Neural progenitor cell (in vitro differentiated cells): ENCODE measurements at regions not wholly inside any gene's neighbourhood (a gene's known extent, or its start where the extent isn't known, plus 50 kb on each side); places are given as distances from the start of the nearest gene placed in this dataset.

Experiments used
- DNase-seq: peaks from one replicate; pipeline ENCODE4 v3.0.0-alpha.2; 2016; ENCODE audit warnings: low spot score
- H2AFZ ChIP-seq: fragments of 200-600 bp; sonication (generic); replicated peaks from 2 replicates; pipeline ENCODE4 v1.6.1; 2016; ENCODE audit warnings: antibody characterized with exemption
- H3F3A ChIP-seq: fragments of 200-600 bp; sonication (generic); 2 replicates; pipeline ENCODE4 v1.6.1; 2016; ENCODE audit warnings: antibody characterized with exemption, low read depth
- H3K27ac ChIP-seq: fragments of 200-600 bp; sonication (generic); 2 replicates; pipeline ENCODE4 v1.5.1; 2016; ENCODE audit warnings: mild to moderate bottlenecking
- H3K27me3 ChIP-seq: fragments of 200-600 bp; sonication (generic); 2 replicates; pipeline ENCODE4 v1.6.1; 2016; ENCODE audit warnings: mild to moderate bottlenecking, moderate library complexity
- H3K36me3 ChIP-seq: fragments of 200-600 bp; sonication (generic); 2 replicates; pipeline ENCODE4 v1.5.1; 2016
- H3K4me1 ChIP-seq: fragments of 200-600 bp; sonication (generic); 2 replicates; pipeline ENCODE4 v1.6.1; 2016; ENCODE audit warnings: mixed run types
- H3K4me2 ChIP-seq: fragments of 200-600 bp; sonication (generic); 2 replicates; pipeline ENCODE4 v1.6.1; 2016
- H3K4me3 ChIP-seq: fragments of 200-600 bp; sonication (generic); 2 replicates; pipeline ENCODE4 v1.5.1; 2016
- H3K79me2 ChIP-seq: fragments of 200-600 bp; sonication (generic); 2 replicates; pipeline ENCODE4 v1.6.1; 2016; ENCODE audit warnings: low read depth
- H3K9ac ChIP-seq: fragments of 200-600 bp; sonication (generic); 2 replicates; pipeline ENCODE4 v1.6.1; 2016
- H3K9me3 ChIP-seq: fragments of 200-600 bp; sonication (generic); 2 replicates; pipeline ENCODE4 v1.5.1; 2016; ENCODE audit warnings: low read depth
- H4K20me1 ChIP-seq: fragments of 200-600 bp; sonication (generic); 2 replicates; pipeline ENCODE4 v1.6.1; 2016; ENCODE audit warnings: low read depth
- H3K27ac Mint-ChIP-seq: 3 replicates; pipeline ENCODE4 v1.8.0; 2021; ENCODE audit warnings: mixed read lengths
- H3K27me3 Mint-ChIP-seq: 2 replicates; pipeline ENCODE4 v1.8.0; 2022; ENCODE audit warnings: low read depth, mild to moderate bottlenecking, inconsistent platforms, moderate library complexity, mixed read lengths; ENCODE audit not compliant: insufficient read depth
- H3K36me3 Mint-ChIP-seq: 3 replicates; pipeline ENCODE4 v1.8.0; 2021; ENCODE audit warnings: mixed read lengths
- H3K4me1 Mint-ChIP-seq: 3 replicates; pipeline ENCODE4 v1.8.0; 2021; ENCODE audit warnings: mixed read lengths
- H3K4me3 Mint-ChIP-seq: 3 replicates; pipeline ENCODE4 v1.8.0; 2021; ENCODE audit warnings: mild to moderate bottlenecking, moderate library complexity, mixed read lengths
- H3K9me3 Mint-ChIP-seq: 3 replicates; pipeline ENCODE4 v1.8.0; 2020; ENCODE audit warnings: mixed read lengths
- EZH2 ChIP-seq: fragments of 200-600 bp; sonication (generic); IDR thresholded peaks from 2 replicates; pipeline ENCODE4 v1.6.1; 2017; ENCODE audit warnings: antibody characterized with exemption, mild to moderate bottlenecking, moderate library complexity
- EZH2phosphoT487 ChIP-seq: fragments of 200-600 bp; sonication (generic); IDR thresholded peaks from 2 replicates; pipeline ENCODE4 v1.6.1; 2017; ENCODE audit warnings: antibody characterized with exemption
- TF ChIP-seq, protein P1 (sequence below): fragments of 200-600 bp; sonication (generic); IDR thresholded peaks from 2 replicates; pipeline ENCODE4 v1.5.1; 2017; ENCODE audit warnings: antibody characterized with exemption, mild to moderate bottlenecking

GRCh38 chr13:109357751-109358471, 428.5 kb downstream of the IRS2 start:
- Histone ChIP-seq H3K4me3 (no peak overlapping the region), H3K4me1 (no peaks in the 10 kb centered on the region), H3K27ac (no peak overlapping the region), H3F3A (no peaks in the 10 kb centered on the region), H3K9me3 (no peaks in the 10 kb centered on the region), H3K79me2 (no peaks in the 10 kb centered on the region), H4K20me1 (no peaks in the 10 kb centered on the region), H3K27me3 (no peaks in the 10 kb centered on the region), H3K4me2 (no peak overlapping the region), H3K9ac (no peak overlapping the region), H2AFZ (no peak overlapping the region), H3K36me3 (no peaks in the 10 kb centered on the region)
- Mint-ChIP-seq H3K9me3 (no peaks in the 10 kb centered on the region), H3K27ac (no peak overlapping the region), H3K27me3 (no peaks in the 10 kb centered on the region), H3K4me3 (no peak overlapping the region), H3K4me1 (peaks cover 8% of the 10 kb centered on the region), H3K36me3 (no peaks in the 10 kb centered on the region)
- no peak for TF ChIP-seq EZH2phosphoT487
- TF ChIP-seq, protein P1, sequence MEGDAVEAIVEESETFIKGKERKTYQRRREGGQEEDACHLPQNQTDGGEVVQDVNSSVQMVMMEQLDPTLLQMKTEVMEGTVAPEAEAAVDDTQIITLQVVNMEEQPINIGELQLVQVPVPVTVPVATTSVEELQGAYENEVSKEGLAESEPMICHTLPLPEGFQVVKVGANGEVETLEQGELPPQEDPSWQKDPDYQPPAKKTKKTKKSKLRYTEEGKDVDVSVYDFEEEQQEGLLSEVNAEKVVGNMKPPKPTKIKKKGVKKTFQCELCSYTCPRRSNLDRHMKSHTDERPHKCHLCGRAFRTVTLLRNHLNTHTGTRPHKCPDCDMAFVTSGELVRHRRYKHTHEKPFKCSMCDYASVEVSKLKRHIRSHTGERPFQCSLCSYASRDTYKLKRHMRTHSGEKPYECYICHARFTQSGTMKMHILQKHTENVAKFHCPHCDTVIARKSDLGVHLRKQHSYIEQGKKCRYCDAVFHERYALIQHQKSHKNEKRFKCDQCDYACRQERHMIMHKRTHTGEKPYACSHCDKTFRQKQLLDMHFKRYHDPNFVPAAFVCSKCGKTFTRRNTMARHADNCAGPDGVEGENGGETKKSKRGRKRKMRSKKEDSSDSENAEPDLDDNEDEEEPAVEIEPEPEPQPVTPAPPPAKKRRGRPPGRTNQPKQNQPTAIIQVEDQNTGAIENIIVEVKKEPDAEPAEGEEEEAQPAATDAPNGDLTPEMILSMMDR: no peak
- no peak for TF ChIP-seq EZH2
- DNase-seq: no peak

DNA sequence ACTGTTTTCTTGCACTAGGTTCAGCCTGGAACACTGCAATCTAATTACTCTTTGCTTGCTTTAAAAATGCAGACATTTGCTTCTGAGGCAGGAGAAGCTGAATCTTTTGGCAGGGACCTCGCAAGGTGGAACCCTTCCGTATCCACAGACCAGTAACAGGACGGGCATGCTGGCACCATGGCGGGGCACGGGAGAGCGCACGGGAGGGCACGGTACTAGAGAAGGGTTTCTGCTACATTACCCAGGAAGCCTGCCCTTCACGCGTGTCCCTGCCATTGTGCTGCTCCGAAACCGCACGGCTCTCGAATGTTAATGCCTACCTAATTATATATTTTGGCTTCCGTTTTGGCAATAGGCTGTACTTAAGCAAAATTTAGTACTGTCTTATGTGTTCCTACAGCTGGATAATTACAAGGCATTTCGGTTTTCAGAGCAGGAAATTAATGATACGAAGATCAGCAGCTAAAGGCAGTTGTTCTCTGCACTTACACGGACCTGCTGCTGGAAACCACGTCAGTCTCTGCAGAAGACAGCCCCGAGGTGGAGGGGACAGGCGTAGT, 430.4 kb downstream of the IRS2 start:
- Histone ChIP-seq H2AFZ (no peak overlapping the region), H3K4me2 (no peak overlapping the region)
- H3K27ac Mint-ChIP-seq: no peak overlapping the region

DNA sequence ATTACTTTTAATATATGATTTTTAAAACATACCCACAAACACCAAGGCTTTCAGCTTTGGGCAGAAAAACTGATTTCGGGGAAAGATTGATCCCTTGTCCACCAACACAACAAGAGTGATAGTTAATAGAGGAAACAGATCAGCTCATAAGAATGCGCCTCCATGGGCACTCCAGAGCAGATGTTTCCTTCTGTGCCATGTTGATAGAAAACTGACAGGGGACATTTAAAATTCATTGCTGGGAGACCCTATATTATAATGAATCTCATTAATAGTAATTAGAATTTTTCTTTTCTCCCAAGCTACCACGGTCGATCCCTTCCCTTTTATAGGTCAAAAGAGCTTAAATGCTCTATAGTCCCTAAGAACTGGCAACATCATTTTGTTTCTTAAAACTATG, 431.2 kb downstream of the IRS2 start:
- TF ChIP-seq, protein P1: no peak
- no peak overlapping the region for H3K4me3 ChIP-seq
- no peak overlapping the region for H3K4me3 Mint-ChIP-seq

More for the DNA sequence above, 430.4 kb downstream of the IRS2 start:
- Mint-ChIP-seq H3K4me3 (no peak overlapping the region), H3K27me3 (no peaks in the 10 kb centered on the region), H3K9me3 (no peaks in the 10 kb centered on the region), H3K36me3 (no peaks in the 10 kb centered on the region), H3K4me1 (peaks cover 8% of the 10 kb centered on the region)
- no peak for DNase-seq
- H3K27ac ChIP-seq: no peak overlapping the region
- no peak overlapping the region for H3K9ac ChIP-seq
- H3K4me1 ChIP-seq: no peaks in the 10 kb centered on the region
- no peaks in the 10 kb centered on the region for H3K79me2 ChIP-seq
- no peaks in the 10 kb centered on the region for H3K36me3 ChIP-seq
- TF ChIP-seq, protein P1: no peak
- no peak for TF ChIP-seq EZH2phosphoT487
- no peak for TF ChIP-seq EZH2
- H3F3A ChIP-seq: no peaks in the 10 kb centered on the region
- H3K27me3 ChIP-seq: no peaks in the 10 kb centered on the region
- H4K20me1 ChIP-seq: no peaks in the 10 kb centered on the region
- H3K4me3 ChIP-seq: no peak overlapping the region
- no peaks in the 10 kb centered on the region for H3K9me3 ChIP-seq

More for the DNA sequence above, 431.2 kb downstream of the IRS2 start:
- Mint-ChIP-seq H3K36me3 (no peaks in the 10 kb centered on the region), H3K27ac (no peak overlapping the region), H3K9me3 (no peaks in the 10 kb centered on the region), H3K4me1 (peaks cover 8% of the 10 kb centered on the region), H3K27me3 (no peaks in the 10 kb centered on the region)
- Histone ChIP-seq H3K36me3 (no peaks in the 10 kb centered on the region), H2AFZ (no peak overlapping the region), H3K27me3 (no peaks in the 10 kb centered on the region), H3K9me3 (no peaks in the 10 kb centered on the region), H3K4me1 (no peaks in the 10 kb centered on the region), H3K27ac (no peak overlapping the region), H3K9ac (no peak overlapping the region), H3K4me2 (no peak overlapping the region), H4K20me1 (no peaks in the 10 kb centered on the region), H3K79me2 (no peaks in the 10 kb centered on the region), H3F3A (no peaks in the 10 kb centered on the region)
- DNase-seq: no peak
